ENCODE measurements at regions not wholly inside any gene's neighbourhood (a gene's known extent, or its start where the extent isn't known, plus 50 kb on each side); places are given as distances from the start of the nearest gene placed in this dataset.

DNA sequence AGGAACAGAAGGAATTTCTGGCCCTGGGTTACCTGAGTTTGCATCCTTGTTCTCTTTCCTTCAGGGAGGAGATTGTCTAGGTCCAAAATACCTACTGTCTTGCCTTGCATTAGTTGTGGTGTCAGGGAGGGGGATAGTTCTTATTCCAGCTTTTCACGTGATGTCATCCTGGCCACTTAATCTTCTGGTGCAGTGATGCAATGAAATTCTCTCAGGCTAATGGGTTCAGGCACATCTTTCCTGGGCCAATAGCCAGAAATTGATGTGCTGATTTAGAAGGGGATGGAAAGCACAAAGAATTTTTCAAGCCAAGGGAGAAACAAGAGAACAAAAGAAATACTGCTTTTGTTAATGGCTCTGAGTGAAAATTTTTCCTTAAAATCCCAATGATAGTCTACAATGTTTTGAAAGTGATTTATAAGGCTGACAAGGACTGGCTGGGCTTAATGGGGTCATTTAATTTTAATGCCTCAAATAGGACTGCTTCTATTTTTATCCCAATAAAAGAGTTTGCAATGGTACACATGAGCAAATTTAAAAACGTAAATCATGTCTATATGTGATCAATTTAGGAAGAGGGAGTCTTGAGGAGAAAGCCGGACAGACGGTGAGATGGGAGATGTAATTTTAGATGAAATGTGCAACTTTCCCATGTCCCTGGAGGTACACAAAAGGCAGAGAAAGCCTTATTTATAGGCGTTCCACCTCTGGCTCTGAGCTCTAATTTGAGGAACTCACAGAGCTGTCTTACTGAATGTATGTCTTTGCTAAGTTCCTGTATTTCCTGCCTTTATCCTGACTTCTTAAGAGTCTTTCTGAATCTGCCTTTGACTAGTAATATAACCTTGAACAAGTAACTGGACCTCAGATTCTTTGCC is 89.3 kb upstream of the SV2C start (continued):
- TF ChIP-seq KDM5A (IDR thresholded peaks at IDR 0.05; ENCODE audit: low read length) (no peak), KDM4A (IDR thresholded peaks at IDR 0.05; ENCODE audit: low read depth, low read length, severe bottlenecking) (no peak), SAP30 (IDR thresholded peaks at IDR 0.05; ENCODE audit: insufficient read depth, insufficient replicate concordance, low read length) (no peak), TAF7 (optimal IDR thresholded peaks at IDR 0.05; ENCODE audit: borderline replicate concordance, low read depth, low read length) (no peak), MAFK (IDR thresholded peaks at IDR 0.05; ENCODE audit: low read depth, low read length) (no peak), NRF1 (IDR thresholded peaks at IDR 0.05; ENCODE audit: low read depth, low read length) (no peak), CTBP2 (IDR thresholded peaks at IDR 0.05; ENCODE audit: borderline replicate concordance, insufficient read depth, insufficient read length, low read length) (no peak), ASH2L (IDR thresholded peaks at IDR 0.05; ENCODE audit: low read length) (no peak), TEAD4 (IDR thresholded peaks at IDR 0.05; ENCODE audit: low read depth, low read length) (no peak), ATF2 (IDR thresholded peaks at IDR 0.05; ENCODE audit: low read length) (no peak), TBP (IDR thresholded peaks at IDR 0.05; ENCODE audit: low read depth, low read length) (no peak)

All from H1 (cell line).